Activated CD4-positive, CD25-positive, alpha-beta regulatory T cell treated with anti-CD3 and anti-CD28 coated beads, Interleukin-2, amount 50 U/mL, for 72 hours (primary cell): ENCODE measurements at regions not wholly inside any gene's neighbourhood (a gene's known extent, or its start where the extent isn't known, plus 50 kb on each side); places are given as distances from the start of the nearest gene placed in this dataset.
"Not testable (repeated sequence)": the region's sequence is repeated elsewhere in the genome, so short reads cannot be mapped to it uniquely, and the experiment has no call there.

ENCODE experiments used
- DNase-seq: peaks from one replicate; pipeline ENCODE4 v3.0.0; 2021

DNA sequence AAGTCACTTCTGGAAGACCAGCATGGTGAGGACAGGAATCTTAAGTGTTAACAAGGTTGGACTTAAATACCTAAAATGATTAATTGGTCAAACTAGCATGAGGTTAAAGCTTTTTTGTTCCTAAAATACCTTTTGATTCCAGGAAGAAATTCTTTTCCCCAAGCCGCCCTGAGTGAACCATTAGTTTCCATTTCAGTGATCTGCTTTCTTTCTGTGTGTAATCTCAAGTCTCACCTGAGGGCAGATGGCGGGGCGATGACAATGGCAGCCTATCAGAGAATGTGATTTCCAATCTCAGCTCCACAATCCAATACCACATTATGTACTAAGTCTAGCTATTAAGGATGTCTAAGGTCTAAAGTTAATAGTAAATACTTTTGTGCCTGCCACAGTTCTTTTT, 390.9 kb upstream of the SGCG start:
- no peak for DNase-seq

DNA sequence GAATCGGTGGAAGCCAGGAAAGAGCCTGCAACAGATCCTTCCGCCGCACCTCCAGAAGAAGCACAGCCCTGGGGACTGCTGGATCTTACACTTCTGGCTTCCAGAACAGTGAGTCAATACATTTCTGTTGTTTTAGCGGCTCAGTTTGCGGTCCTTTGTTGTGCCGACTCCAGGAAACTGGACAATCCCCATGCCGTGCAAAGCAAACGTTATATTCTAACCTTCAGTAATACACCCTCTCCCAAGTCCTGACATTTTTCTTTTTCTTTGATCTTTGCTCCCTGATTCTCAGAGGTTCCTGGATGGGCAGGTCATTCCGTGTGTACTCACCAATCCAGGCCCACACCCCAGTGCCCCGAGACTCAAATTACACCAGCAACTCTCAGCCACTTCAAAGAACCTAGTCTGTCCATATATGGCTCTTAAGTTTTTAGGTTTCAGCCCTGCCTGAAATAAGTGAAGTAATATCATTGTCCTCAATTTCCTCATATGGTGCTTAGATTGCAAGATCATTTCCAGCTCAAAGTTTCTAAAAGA, 387.1 kb upstream of the SGCG start:
- DNase-seq: no peak

DNA sequence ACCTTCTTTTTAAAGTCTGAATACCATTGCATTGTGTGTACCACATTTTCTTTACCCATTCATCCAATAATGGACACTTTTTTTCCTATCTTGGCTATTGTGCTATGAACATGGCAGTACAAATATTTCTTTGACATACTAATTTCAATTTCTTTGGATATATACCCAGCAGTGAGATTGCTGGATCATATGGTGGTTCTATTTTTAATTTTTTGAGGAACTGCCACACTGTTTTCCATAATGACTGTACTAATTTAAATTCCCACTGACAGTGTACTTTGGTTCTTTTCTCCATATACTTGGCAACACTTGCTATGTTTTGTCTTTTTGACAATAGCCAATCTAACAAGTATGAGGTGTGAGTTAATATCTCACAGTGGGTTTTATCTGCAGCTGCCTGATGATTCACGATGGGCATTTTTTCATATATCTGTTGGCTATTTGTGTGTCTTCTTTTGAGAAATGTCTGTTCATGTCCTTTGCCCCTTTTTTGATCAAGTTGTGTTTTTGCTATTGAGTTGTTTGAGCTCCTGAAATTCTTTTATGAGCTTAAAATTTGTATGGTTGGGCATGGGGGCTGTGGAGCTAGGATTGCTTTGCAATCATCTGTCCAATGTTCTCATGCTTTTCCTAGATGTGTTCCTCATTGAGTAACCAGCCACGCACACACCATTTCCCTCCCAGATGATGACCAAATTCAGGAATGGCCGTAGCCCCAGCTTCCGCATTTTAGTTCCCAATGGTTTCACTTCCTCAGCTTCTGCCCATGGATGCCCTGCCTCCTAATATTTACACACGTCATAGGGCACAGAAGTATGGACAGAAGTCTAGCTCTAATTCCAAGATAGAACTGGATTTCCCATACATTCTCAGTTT, 380.0 kb upstream of the SGCG start:
- no peak for DNase-seq

DNA sequence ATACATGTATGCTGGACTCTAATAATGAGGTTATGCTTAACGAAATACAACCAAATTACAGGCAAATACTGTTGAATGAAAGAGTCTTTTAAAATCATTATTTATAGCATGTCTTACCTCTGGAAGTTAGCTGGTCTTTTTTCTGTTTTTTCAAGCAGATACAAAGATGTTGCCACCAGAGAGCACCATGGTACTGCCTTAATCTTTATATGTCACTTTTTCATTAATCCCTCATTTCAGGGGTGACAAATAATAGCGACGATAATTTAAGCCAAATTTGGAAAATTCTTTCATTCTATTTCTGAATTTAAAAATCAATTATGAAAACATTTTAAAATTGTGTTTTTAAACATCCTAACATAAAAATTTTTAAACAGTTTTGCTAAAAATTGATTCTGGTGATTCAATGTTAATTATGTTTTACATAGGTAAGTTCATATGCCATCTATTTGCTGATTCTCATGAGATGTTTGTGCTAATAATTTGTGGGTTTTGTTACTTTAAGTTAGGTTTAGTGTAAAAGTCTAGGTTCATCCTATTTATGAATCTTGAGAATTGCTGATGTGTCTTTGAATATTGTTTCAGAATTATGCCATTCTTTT, 379.3 kb upstream of the SGCG start:
- DNase-seq: no peak

DNA sequence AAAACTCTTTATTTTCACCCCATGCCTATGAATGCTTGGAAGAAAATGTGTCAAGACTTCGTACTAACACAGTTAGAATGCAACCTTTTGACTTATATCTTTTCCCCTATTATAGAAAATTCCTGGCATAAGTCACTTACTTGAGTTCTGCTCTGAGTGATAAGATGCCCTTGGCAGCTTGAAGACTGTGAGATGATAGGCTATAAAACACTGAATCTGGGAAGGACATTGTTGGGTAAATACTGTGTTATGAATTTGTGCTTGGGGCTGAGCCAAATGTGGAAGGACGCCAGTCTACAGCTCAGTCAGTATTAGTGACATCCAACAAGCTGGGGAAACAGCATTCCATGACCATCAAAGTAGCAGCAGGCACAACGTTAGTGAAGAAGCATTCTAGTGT, 368.0 kb upstream of the SGCG start:
- DNase-seq: no peak

DNA sequence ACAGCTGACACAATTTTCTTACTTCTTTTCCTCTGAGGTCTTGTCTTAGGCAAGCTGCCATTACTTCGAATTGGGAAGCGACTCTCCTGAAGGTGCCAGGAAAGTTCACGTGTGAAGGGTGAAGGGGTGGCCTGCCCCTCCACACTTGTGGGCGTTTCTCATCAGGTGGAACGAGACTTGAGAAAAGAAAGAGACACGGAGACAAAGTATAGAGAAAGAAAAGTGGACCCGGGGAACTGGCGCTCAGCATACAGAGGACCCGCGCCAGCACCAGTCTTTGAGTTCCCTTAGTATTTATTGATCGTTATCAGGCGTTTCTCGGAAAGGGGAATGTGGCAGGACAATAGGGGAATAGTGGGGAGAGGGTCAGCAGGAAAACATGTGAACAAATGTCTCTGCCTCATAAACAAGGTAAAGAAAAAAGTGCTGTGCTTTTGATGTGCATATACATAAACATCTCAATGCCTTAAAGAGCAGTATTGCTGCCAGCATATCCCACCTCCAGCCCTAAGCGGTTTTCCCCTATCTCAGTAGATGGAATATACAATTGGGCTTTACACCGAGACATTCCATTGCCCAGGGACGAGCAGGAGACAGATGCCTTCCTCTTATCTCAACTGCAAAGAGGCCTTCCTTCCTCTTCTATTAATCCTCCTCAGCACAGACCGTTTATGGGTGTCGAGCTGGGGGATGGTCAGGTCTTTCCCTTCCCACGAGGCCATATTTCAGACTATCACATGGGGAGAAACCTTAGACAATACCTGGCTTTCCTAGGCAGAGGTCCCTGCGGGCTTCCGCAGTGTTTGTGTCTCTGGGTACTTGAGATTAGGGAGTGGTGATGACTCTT, 367.0 kb upstream of the SGCG start:
- DNase-seq: not testable (repeated sequence)

DNA sequence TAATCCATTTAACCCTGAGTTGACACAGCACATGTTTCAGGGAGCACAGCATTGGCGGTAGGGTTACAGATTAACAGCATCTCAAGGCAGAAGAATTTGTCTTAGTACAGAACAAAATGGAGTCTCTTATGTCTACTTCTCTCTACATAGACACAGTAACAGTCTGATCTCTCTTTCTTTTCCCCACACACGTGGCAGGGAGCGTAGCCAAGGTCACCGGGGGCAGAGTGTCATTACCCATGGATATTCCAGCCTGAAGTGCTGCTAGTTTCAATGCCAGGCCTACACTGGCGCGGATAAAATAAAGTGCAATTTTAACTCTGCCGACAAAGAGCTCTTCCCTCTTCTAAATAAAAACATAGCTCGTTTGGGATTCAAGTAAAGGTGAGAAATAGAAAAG, 366.3 kb upstream of the SGCG start:
- not testable (repeated sequence) for DNase-seq

DNA sequence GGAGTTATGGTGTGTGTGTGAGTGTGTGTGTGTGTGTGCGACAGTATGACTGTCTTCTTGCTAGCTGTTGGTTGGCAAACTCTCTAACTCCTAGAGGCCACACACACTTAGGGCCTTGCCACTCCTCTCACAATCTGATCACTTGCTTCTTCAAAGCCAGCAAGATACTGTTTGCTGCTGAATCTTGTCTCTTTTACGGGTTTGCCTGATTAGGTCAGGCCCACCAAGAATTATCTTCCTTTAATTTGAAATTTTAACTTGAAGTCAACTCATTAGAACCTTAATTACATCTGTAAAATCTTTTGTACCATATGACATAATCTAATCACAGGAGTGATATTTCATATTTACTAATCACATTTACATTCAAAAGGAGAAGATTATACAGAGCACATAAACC, 359.2 kb upstream of the SGCG start:
- no peak for DNase-seq

DNA sequence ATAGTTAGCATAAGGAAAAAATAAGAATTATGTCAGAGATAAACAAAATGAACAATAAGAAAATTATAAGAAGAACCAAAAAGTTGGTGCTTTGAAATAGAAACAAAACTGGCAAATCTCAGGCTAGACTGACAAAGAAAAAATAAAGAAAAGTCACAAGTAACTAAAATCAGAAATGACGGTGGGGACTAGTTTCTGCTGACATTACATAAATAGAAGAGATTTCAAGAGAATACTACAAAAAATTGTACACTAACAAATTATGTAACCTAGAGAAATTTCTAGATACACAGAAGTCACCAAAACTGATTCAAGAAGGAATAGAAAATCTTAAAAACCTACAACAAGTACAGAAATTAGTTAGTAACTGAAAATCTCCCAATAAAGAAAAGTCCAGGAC, 355.6 kb upstream of the SGCG start:
- no peak for DNase-seq

DNA sequence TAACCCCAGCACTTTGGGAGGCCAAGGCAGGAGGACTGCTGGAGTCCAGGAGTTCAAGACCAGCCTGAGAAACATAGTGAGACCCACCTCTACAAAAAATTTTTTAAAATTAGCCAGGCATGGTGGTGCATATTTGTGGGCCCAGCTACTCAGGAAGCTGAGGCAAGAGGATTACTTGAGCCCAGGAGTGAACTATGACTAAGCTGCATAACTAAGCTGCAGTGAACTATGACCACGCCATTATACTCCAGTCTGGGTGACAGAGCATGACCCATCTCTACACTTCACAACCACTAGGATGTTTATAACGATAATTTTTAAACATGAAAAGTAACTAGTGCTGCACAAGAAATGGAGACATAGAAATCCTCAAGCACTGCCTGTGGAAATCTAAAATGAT, 352.7 kb upstream of the SGCG start:
- no peak for DNase-seq

DNA sequence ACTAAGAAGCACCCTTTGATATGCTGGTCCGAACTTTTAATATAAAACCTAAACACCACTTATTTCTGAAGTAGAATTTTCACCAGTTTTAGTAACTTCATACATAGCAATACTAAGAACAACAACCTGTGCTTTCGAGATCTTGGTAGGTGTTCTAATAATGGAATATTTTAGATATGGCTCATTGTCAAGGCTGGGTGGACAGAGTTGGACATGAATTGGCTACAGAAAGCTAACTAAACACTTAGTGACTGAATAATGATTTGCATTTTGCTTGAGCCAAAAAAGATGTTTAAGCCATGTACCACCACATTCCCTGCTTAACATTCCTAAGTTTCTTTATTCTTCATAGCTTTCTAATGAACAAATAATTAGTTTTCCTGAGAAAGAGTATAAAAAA, 344.3 kb upstream of the SGCG start:
- no peak for DNase-seq

DNA sequence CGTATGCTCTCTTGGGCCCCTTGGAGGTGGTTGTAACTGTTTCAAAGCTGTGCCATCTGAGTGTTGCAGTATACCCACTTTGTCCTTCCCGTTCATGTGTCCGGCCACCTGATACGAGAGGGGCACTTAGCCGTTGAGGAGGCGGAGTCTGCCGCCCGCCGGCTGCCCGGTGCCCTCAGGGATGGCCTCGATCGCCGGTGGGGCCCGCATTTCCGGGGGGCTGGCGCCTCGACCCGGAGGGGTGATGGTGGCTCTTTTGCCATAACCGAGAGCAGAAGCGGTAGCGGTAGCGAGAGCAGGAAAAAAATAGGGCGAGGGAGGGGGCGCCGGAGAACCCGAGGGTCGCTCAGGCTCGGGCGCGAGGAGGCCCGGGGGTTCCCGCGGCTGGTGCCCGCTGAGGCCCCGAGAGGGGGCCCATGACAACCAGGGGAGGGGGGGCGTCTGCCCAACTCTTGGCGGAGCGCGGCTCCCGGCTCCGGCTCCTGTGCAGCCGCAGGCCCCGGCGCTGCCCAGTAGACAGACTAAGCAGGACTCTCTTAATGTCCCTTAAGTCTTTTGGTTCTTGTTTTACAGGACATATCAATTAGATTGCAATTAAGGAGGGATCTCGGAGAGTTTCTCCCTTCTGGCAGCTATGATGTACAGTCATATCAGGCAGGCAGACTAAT, 342.7 kb upstream of the SGCG start:
- no peak for DNase-seq

DNA sequence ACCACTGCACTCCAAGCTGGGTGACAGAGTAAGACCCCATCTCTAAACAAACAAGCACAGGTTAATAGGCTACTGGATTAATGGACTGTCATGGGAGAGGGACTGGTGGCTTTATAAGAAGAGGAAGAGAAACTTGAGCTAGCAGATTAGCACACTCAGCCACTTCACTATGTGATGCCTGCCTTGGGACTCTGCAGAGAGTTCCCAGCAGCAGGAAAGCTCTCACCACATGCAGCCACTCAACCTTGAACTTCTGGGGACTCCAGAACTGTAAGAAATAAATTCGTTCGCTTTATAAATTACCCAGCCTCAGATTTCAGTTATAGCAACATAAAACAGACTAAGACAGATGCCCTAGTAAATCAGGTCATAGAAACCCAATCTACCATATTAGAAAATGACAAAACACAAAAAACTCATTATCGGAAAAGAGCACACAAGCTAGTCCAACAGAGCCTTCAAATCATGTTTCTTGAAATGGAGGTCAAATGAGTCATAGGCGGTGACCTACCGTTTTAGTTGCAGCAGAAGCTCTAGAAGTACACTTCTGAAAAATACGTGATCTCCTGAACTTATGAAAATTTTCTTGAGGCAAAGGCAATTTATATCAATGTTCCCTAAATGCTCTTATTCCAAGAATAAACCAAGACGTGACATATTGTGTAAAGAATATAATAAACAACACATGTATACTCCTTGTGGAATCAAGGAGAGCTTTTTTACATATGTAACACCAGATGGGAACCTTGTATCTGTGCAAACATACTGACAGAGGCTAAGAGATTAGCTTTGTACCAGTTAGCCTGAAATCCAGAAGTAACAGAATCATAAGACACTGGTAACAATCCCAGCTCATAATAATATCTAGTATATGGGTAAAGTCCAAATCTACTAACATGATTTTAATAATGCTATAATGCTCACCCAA, 340.9 kb upstream of the SGCG start:
- no peak for DNase-seq

DNA sequence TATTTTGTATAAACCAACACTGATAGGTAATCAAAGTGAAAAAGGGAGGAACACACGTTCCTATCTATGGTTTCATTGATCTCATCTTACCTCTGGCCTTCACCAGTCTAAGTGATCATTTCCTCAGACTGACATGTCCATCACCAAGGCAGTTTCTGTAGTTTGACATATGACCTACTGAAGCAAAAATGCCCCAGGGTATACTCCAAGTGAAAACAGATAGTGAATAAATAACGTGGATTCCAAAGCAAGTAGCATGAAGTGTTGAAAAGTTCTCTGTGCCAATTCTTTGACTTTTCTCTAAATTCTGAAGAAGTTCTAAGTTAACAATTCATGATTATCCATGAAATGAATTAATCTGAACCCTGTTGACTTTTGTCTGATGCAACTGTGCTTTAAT, 334.2 kb upstream of the SGCG start:
- DNase-seq: no peak

DNA sequence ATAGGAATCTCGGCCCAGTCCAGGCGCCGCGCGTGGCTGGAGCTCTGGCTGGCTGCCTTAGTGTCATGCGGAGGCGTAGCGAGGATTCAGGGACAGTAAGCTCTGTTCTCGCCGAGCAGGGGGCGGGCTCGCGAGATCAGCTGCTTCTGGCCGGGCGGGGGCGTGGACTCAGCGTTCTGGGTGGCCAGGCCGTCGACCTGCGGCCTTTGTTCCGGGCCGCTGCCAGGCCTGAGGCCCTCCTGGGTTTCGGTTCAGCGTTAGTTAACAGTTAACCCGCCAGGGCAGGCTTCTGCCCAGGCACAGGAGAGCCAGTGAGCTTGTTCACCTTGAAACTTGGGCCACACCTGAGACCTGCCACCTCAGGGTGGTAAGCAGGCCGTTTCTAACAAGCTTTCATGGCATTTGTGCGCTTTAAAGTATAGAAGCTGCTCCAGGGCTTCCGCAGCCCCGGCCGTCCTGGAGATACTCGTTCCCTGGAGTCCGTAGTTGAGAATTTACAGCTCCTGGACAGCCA, 332.2 kb upstream of the SGCG start:
- DNase-seq: no peak

DNA sequence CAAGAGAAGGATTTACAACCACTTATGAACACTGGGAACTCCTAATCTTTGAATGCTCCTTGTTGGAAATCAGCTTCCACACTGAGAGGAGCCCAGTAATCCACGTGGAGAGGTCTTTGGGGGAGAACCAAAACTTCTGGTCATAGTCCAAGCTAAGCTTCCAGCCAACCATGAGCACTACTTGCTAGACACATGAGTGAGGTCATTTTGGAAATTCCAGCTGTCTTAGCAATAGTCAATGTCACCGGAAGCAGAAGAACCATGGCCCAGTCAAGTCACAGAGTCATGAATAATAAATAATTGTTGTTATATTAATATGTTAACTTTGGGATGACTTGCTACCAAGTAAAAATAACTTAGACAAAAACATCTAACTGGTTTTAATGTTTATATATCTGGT, 324.9 kb upstream of the SGCG start:
- DNase-seq: no peak

DNA sequence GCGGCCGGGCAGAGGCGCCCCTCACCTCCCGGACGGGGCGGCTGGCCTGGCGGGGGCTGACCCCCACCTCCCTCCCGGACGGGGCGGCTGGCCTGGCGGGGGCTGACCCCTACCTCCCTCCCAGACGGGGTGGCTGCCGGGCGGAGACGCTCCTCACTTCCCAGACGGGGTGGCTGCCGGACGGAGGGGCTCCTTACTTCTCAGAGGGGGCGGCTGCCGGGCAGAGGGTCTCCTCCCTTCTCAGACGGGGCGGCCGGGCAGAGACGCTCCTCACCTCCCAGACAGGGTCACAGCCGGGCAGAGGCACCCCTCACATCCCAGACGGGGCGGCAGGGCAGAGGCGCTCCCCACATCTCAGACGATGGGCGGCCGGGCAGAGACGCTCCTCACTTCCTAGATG, 321.8 kb upstream of the SGCG start:
- DNase-seq: not testable (repeated sequence)

DNA sequence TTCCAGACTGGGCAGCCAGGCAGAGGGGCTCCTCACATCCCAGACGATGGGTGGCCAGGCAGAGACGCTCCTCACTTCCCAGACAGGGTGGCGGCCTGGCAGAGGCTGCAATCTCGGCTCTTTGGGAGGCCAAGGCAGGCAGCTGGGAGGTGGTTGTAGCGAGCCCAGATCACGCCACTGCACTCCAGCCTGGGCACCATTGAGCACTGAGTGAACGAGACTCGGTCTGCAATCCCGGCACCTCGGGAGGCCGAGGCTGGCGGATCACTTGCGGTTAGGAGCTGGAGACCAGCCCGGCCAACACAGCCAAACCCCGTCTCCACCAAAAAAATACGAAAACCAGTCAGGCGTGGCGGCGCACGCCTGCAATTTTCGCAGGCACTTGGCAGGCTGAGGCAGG, 321.4 kb upstream of the SGCG start:
- not testable (repeated sequence) for DNase-seq

DNA sequence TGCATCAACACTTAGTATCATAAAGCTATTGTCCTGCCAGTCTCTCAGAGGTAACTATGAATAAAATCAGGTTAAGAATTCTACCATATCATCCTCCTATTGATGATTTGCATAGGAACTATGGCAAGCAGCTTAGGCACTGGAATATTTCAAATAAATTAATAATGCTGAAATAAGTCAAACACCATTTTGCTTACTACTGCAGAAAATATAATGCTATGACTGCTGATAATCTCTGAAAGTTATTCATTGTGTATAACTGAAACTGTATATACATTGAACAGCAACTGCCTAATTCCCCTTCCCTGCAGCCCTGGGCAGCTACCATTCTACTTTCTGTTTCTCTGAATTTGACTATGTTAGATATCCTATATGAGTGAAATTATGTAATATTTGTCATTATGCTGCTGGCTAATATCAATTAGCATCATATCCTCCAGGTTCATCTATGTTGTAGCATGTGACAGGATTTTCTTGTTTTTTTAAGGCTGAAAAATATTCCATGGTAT, 318.8 kb upstream of the SGCG start:
- no peak for DNase-seq

DNA sequence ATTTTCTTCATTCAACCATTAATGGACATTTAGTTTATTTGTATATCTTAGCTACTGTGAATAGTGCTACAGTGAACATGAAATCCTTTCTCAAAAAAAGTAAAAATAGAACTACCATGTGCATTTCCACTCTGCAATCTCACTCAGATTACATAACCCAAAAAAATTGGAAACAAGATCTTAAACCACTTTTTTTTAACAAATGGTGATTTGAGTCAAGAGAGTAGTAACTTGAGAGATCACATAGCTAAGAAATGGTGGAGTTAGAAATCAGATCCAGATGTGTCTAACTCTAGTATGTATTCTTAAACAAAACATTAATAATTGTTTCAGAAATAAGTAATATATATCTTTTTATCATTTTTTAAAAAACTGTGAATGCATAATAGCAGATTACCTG, 318.3 kb upstream of the SGCG start:
- DNase-seq: no peak

DNA sequence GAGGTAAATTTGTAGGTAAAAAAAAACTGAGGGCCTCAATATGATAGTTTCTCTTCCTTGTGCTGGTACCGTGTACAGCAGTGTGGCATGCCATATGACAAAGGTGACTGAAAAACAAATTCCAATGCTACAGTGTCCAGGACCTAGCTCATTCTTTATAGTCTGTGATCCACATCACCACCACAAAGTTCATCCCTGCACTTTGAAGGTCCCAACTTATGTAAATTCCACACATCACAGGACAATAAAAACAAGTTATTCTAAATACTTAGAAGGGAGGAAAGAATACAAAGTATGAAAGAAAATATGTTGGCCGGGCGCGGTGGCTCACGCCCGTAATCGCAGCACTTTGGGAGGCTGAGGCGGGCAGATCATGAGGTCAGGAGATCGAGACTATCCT, 314.6 kb upstream of the SGCG start:
- no peak for DNase-seq
